MCF 10A (cell line): ENCODE measurements at regions not wholly inside any gene's neighbourhood (a gene's known extent, or its start where the extent isn't known, plus 50 kb on each side); places are given as distances from the start of the nearest gene placed in this dataset.
"Not testable (repeated sequence)": the region's sequence is repeated elsewhere in the genome, so short reads cannot be mapped to it uniquely, and the experiment has no call there.

Experiments
- BruUV-seq: library from RNA; stranded (reverse); fragments of 400-500 nt; replicated peaks from 2 replicates; lab custom pipeline; 2021; lab: Mats Ljungman, UMichigan
- CTCF ChIA-PET: fragments of 300-600 bp; sonication (Branson Sonifier 250); formaldehyde crosslinking; extraction: SDS; loops from one replicate; lab custom pipeline; 2021; ENCODE audit warnings: antibody characterized with exemption, inconsistent platforms; lab: Yijun Ruan, JAX
- POLR2A ChIA-PET: fragments of 300-600, 350-650 bp; sonication (Branson Sonifier 250); formaldehyde crosslinking; extraction: SDS; loops from one replicate; lab custom pipeline; 2020; ENCODE audit warnings: antibody characterized with exemption, inconsistent platforms; lab: Yijun Ruan, JAX
- DNase-seq: peaks from one replicate; pipeline ENCODE4 v3.0.0-alpha.2; 2018; ENCODE audit not compliant: unreplicated experiment
- H3K27ac Mint-ChIP-seq: one replicate; pipeline ENCODE4 v1.8.0; 2022; ENCODE audit warnings: mild to moderate bottlenecking, low read depth, mixed read lengths; ENCODE audit not compliant: unreplicated experiment
- H3K27me3 Mint-ChIP-seq: one replicate; pipeline ENCODE4 v1.8.0; 2022; ENCODE audit warnings: mixed read lengths; ENCODE audit not compliant: insufficient read depth, unreplicated experiment
- H3K36me3 Mint-ChIP-seq: one replicate; pipeline ENCODE4 v1.8.0; 2022; ENCODE audit warnings: mild to moderate bottlenecking, moderate library complexity, mixed read lengths; ENCODE audit not compliant: insufficient read depth, unreplicated experiment
- H3K4me1 Mint-ChIP-seq: one replicate; pipeline ENCODE4 v1.8.0; 2022; ENCODE audit warnings: mixed read lengths; ENCODE audit not compliant: insufficient read depth, unreplicated experiment
- H3K4me3 Mint-ChIP-seq: one replicate; pipeline ENCODE4 v1.8.0; 2022; ENCODE audit warnings: mild to moderate bottlenecking, moderate library complexity, mixed read lengths; ENCODE audit not compliant: unreplicated experiment
- H3K9me3 Mint-ChIP-seq: one replicate; pipeline ENCODE4 v1.8.0; 2022; ENCODE audit warnings: mixed read lengths; ENCODE audit not compliant: unreplicated experiment
- CTCF ChIP-seq: fragments of 200-600 bp; IDR thresholded peaks from one replicate; pipeline ENCODE4 v1.8.0; 2022; ENCODE audit warnings: antibody characterized with exemption, mild to moderate bottlenecking; ENCODE audit not compliant: unreplicated experiment
- intact Hi-C: fragments of 100-400 bp; cut with micrococcal nuclease; formaldehyde crosslinking; loops from 2 replicates; pipeline ENCODE4 v1.14.1; 2022

GRCh38 chr2:34787341-34787740, 1188.2 kb upstream of the FAM98A start:
- H3K27me3 Mint-ChIP-seq: no peaks in the 10 kb centered on the region
- DNase-seq: no peak
- intact Hi-C loops: no loop called here

GRCh38 chr2:34785206-34785785, 1186.2 kb upstream of the FAM98A start:
- Mint-ChIP-seq H3K27ac (no peak overlapping the region), H3K9me3 (no peaks in the 10 kb centered on the region), H3K4me1 (no peaks in the 10 kb centered on the region), H3K4me3 (no peak overlapping the region), H3K27me3 (no peaks in the 10 kb centered on the region), H3K36me3 (no peaks in the 10 kb centered on the region)
- no peak for DNase-seq
- intact Hi-C loops: no loop called here
- BruUV-seq: no TSS peak
- CTCF ChIA-PET: interaction anchor here (0.6 kb wide), 2 partner anchors 54 to 342 kb away, joined by 3 read pairs; no protein-coding TSS in a partner anchor
- POLR2A ChIA-PET: no interaction called here
- no peak for TF ChIP-seq CTCF

More at GRCh38 chr2:34787341-34787740, 1188.2 kb upstream of the FAM98A start:
- Mint-ChIP-seq H3K4me1 (no peaks in the 10 kb centered on the region), H3K27ac (no peak overlapping the region), H3K36me3 (no peaks in the 10 kb centered on the region), H3K4me3 (no peak overlapping the region), H3K9me3 (no peaks in the 10 kb centered on the region)
- CTCF ChIA-PET: interaction anchor here (0.7 kb wide), 1 partner anchor 529 kb away, joined by 3 read pairs; no protein-coding TSS in a partner anchor
- BruUV-seq: no TSS peak
- POLR2A ChIA-PET: no interaction called here
- TF ChIP-seq CTCF: no peak

GRCh38 chr2:34784701-34785100, 1185.6 kb upstream of the FAM98A start:
- H3K4me1 Mint-ChIP-seq: no peaks in the 10 kb centered on the region
- ChIA-PET POLR2A (no interaction called here), CTCF (interaction anchor here (0.6 kb wide), 1 partner anchor 54 kb away, joined by 3 read pairs; no protein-coding TSS in a partner anchor)
- no peak overlapping the region for H3K4me3 Mint-ChIP-seq
- intact Hi-C loops: no loop called here
- H3K36me3 Mint-ChIP-seq: no peaks in the 10 kb centered on the region
- BruUV-seq: no TSS peak
- no peaks in the 10 kb centered on the region for H3K9me3 Mint-ChIP-seq
- TF ChIP-seq CTCF: no peak
- no peak for DNase-seq
- no peak overlapping the region for H3K27ac Mint-ChIP-seq
- H3K27me3 Mint-ChIP-seq: no peaks in the 10 kb centered on the region

GRCh38 chr2:34750742-34751141, 1151.6 kb upstream of the FAM98A start:
- POLR2A ChIA-PET, BruUV-seq, H3K9me3 Mint-ChIP-seq, H3K27ac Mint-ChIP-seq, H3K36me3 Mint-ChIP-seq, DNase-seq, intact Hi-C loops, H3K4me3 Mint-ChIP-seq, H3K4me1 Mint-ChIP-seq: not testable (repeated sequence)
- H3K27me3 Mint-ChIP-seq: peaks cover 43% of the 10 kb centered on the region
- CTCF ChIA-PET: interaction anchor here (0.6 to 0.7 kb wide), 2 partner anchors 103 to 542 kb away, joined by 3 read pairs; no protein-coding TSS in a partner anchor
